Neural cell (in vitro differentiated cells): ENCODE measurements at regions not wholly inside any gene's neighbourhood (a gene's known extent, or its start where the extent isn't known, plus 50 kb on each side); places are given as distances from the start of the nearest gene placed in this dataset.

Experiments used
- H2AFZ ChIP-seq: fragments of 200-600, 300-800 bp; sonication (generic), shearing (Covaris generic); 2 replicates; pipeline ENCODE4 v1.6.0; 2014; ENCODE audit warnings: low read depth, mild to moderate bottlenecking, antibody characterized with exemption, low read length, moderate library complexity
- H3F3A ChIP-seq: fragments of 200-600 bp; shearing (Covaris generic); 2 replicates; pipeline ENCODE4 v1.6.1; 2016; ENCODE audit warnings: mild to moderate bottlenecking, moderate library complexity, mixed read lengths, antibody characterized with exemption, low read length; ENCODE audit not compliant: insufficient read depth, poor library complexity, severe bottlenecking
- H3K27ac ChIP-seq: fragments of 200-600, 300-800 bp; sonication (generic), shearing (Covaris generic); 2 replicates; pipeline ENCODE4 v1.5.1; 2014; ENCODE audit warnings: mild to moderate bottlenecking, low read length, moderate library complexity
- H3K27me3 ChIP-seq: fragments of 300-800, 200-600 bp; sonication (generic), shearing (Covaris generic); 2 replicates; pipeline ENCODE4 v1.6.0; 2014; ENCODE audit warnings: mild to moderate bottlenecking, low read depth, low read length, moderate library complexity; ENCODE audit not compliant: insufficient read depth
- H3K36me3 ChIP-seq: fragments of 300-800, 200-600 bp; sonication (generic), shearing (Covaris generic); 2 replicates; pipeline ENCODE4 v1.5.1; 2014; ENCODE audit warnings: mild to moderate bottlenecking, antibody characterized with exemption, low read length, moderate library complexity; ENCODE audit not compliant: insufficient read depth
- H3K4me2 ChIP-seq: fragments of 300-800, 200-600 bp; sonication (generic), shearing (Covaris generic); 2 replicates; pipeline ENCODE4 v1.6.0; 2014; ENCODE audit warnings: mild to moderate bottlenecking, low read length
- H3K4me3 ChIP-seq: fragments of 300-800, 200-600 bp; sonication (generic), shearing (Covaris generic); 2 replicates; pipeline ENCODE4 v1.5.1; 2014; ENCODE audit warnings: mild to moderate bottlenecking, low read length, moderate library complexity
- H3K79me2 ChIP-seq: fragments of 200-600 bp; shearing (Covaris generic); replicated peaks from 2 replicates; pipeline ENCODE4 v1.6.0; 2014; ENCODE audit warnings: mild to moderate bottlenecking, low read length, moderate library complexity; ENCODE audit not compliant: insufficient read depth
- H3K9ac ChIP-seq: fragments of 300-800, 200-600 bp; sonication (generic), shearing (Covaris generic); 2 replicates; pipeline ENCODE4 v1.6.1; 2016; ENCODE audit warnings: mild to moderate bottlenecking, low read length, mixed read lengths
- H3K9me2 ChIP-seq: fragments of 200-600 bp; shearing (Covaris generic); 2 replicates; pipeline ENCODE4 v1.6.1; 2016; ENCODE audit warnings: mild to moderate bottlenecking, low read length, mixed read lengths; ENCODE audit not compliant: insufficient read depth
- H3K9me3 ChIP-seq: fragments of 200-600, 300-800 bp; sonication (generic), shearing (Covaris generic); 2 replicates; pipeline ENCODE4 v1.6.1; 2016; ENCODE audit warnings: mild to moderate bottlenecking, mixed run types, low read length, moderate library complexity, mixed read lengths
- H4K20me1 ChIP-seq: fragments of 200-600 bp; shearing (Covaris generic); 2 replicates; pipeline ENCODE4 v1.6.1; 2016; ENCODE audit warnings: mild to moderate bottlenecking, mixed run types; ENCODE audit not compliant: insufficient read depth
- CTCF ChIP-seq: fragments of 450-650 bp; IDR thresholded peaks from 2 replicates; pipeline ENCODE4 v1.5.1; 2014; ENCODE audit warnings: antibody characterized with exemption, mild to moderate bottlenecking, moderate library complexity; ENCODE audit not compliant: poor library complexity, severe bottlenecking
- EP300 ChIP-seq: fragments of 450-650 bp; conservative IDR thresholded peaks from 2 replicates; pipeline ENCODE4 v1.6.1; 2014; ENCODE audit warnings: antibody characterized with exemption, mild to moderate bottlenecking, moderate library complexity; ENCODE audit not compliant: poor library complexity, severe bottlenecking
- EZH2 ChIP-seq: fragments of 200-600, 300-800 bp; shearing (Covaris generic), sonication (generic); IDR thresholded peaks from 2 replicates; pipeline ENCODE4 v1.6.1; 2014; ENCODE audit warnings: antibody characterized with exemption, low read length, borderline replicate concordance, mild to moderate bottlenecking; ENCODE audit not compliant: insufficient read depth, poor library complexity, severe bottlenecking
- MXI1 ChIP-seq: fragments of 450-650 bp; conservative IDR thresholded peaks from 2 replicates; pipeline ENCODE4 v1.6.1; 2014; ENCODE audit warnings: antibody characterized with exemption, mild to moderate bottlenecking; ENCODE audit not compliant: poor library complexity, severe bottlenecking
- POLR2AphosphoS5 ChIP-seq: IDR thresholded peaks from 2 replicates; pipeline ENCODE4 v1.6.1; 2012
- RAD21 ChIP-seq: fragments of 450-650 bp; conservative IDR thresholded peaks from 2 replicates; pipeline ENCODE4 v1.6.1; 2014; ENCODE audit warnings: antibody characterized with exemption, mild to moderate bottlenecking, moderate library complexity
- REST ChIP-seq: IDR thresholded peaks from 2 replicates; pipeline ENCODE4 v1.6.1; 2012; ENCODE audit warnings: borderline replicate concordance
- SMC3 ChIP-seq: fragments of 450-650 bp; conservative IDR thresholded peaks from 2 replicates; pipeline ENCODE4 v1.6.1; 2014; ENCODE audit warnings: antibody characterized with exemption, mild to moderate bottlenecking, moderate library complexity; ENCODE audit not compliant: poor library complexity
- TAF1 ChIP-seq: IDR thresholded peaks from 2 replicates; pipeline ENCODE4 v1.6.1; 2012; ENCODE audit warnings: low read depth

- Histone ChIP-seq H3K79me2 (no peaks in the 10 kb centered on the region), H4K20me1 (no peaks in the 10 kb centered on the region), H3F3A (no peaks in the 10 kb centered on the region), H3K36me3 (no peaks in the 10 kb centered on the region), H3K4me2 (no peak overlapping the region), H3K4me3 (no peak overlapping the region), H3K27ac (no peak overlapping the region), H3K9me3 (no peaks in the 10 kb centered on the region), H2AFZ (no peak overlapping the region), H3K9me2 (no peaks in the 10 kb centered on the region), H3K27me3 (no peaks in the 10 kb centered on the region), H3K9ac (no peak overlapping the region)
- no peak for TF ChIP-seq SMC3
- TF ChIP-seq EP300, result no peak
- TF ChIP-seq REST, result no peak
- no peak for TF ChIP-seq CTCF
- TF ChIP-seq RAD21, result no peak
- no peak for TF ChIP-seq POLR2AphosphoS5
- no peak for TF ChIP-seq MXI1
- no peak for TF ChIP-seq EZH2
- TF ChIP-seq TAF1, result no peak
These were observed 221.2 kb upstream of the LYZL1 start for GRCh38 chr10:29067628-29068027.

- H3K27me3 ChIP-seq, result no peaks in the 10 kb centered on the region
- no peaks in the 10 kb centered on the region for H3K79me2 ChIP-seq
- no peak overlapping the region for H3K4me2 ChIP-seq
- H2AFZ ChIP-seq, result no peak overlapping the region
- no peaks in the 10 kb centered on the region for H3K9me3 ChIP-seq
- TF ChIP-seq SMC3 (no peak), RAD21 (no peak), MXI1 (no peak), CTCF (no peak), REST (no peak), EP300 (no peak), TAF1 (no peak), EZH2 (no peak), POLR2AphosphoS5 (no peak)
- H3K9ac ChIP-seq, result no peak overlapping the region
- H3K27ac ChIP-seq, result no peak overlapping the region
- no peaks in the 10 kb centered on the region for H3K9me2 ChIP-seq
- no peaks in the 10 kb centered on the region for H3K36me3 ChIP-seq
- no peaks in the 10 kb centered on the region for H4K20me1 ChIP-seq
- no peaks in the 10 kb centered on the region for H3F3A ChIP-seq
- no peak overlapping the region for H3K4me3 ChIP-seq
These were observed 220.6 kb upstream of the LYZL1 start for GRCh38 chr10:29068302-29068701.
